T-helper 17 cell (primary cell): ENCODE measurements at regions not wholly inside any gene's neighbourhood (a gene's known extent, or its start where the extent isn't known, plus 50 kb on each side); places are given as distances from the start of the nearest gene placed in this dataset.

ENCODE experiments used
- ATAC-seq: fragments of 150-1000 bp; cut with Tn5 transposase; 2 replicates; pipeline ENCODE4 v1.10.0; 2021; ENCODE audit warnings: mild to moderate bottlenecking, moderate library complexity
- DNase-seq, 3 donors: peaks; one replicate each; pipeline versions ENCODE4 v3.0.0 to v3.0.0-alpha.2; 2020 to 2021
- H3K9me3 ChIP-seq: one replicate; pipeline ENCODE4 v1.7.0; 2013; ENCODE audit warnings: low read length, mild to moderate bottlenecking; ENCODE audit not compliant: control insufficient read depth, poor library complexity, severe bottlenecking
- H3K27ac Mint-ChIP-seq: one replicate; pipeline ENCODE4 v1.8.0; 2022; ENCODE audit warnings: mild to moderate bottlenecking, moderate library complexity, mixed read lengths
- H3K27me3 Mint-ChIP-seq: one replicate; pipeline ENCODE4 v1.8.0; 2022; ENCODE audit warnings: mixed read lengths
- H3K36me3 Mint-ChIP-seq: one replicate; pipeline ENCODE4 v1.8.0; 2022; ENCODE audit warnings: low read depth, mixed read lengths
- H3K4me1 Mint-ChIP-seq: one replicate; pipeline ENCODE4 v1.8.0; 2022; ENCODE audit warnings: mild to moderate bottlenecking, mixed read lengths
- H3K4me3 Mint-ChIP-seq: one replicate; pipeline ENCODE4 v1.8.0; 2022; ENCODE audit warnings: mild to moderate bottlenecking, moderate library complexity, mixed read lengths

GRCh38 chr3:18789734-18790133, 358.6 kb upstream of the KCNH8 start:
- ATAC-seq: no peak
- no peak overlapping the region for H3K4me3 Mint-ChIP-seq
- H3K36me3 Mint-ChIP-seq: no peaks in the 10 kb centered on the region
- no peak for DNase-seq
- no peaks in the 10 kb centered on the region for H3K9me3 ChIP-seq
- H3K27ac Mint-ChIP-seq: no peak overlapping the region
- peaks cover 12% of the 10 kb centered on the region for H3K4me1 Mint-ChIP-seq
- H3K27me3 Mint-ChIP-seq: no peaks in the 10 kb centered on the region

- H3K4me1 Mint-ChIP-seq: peaks cover 10% of the 10 kb centered on the region
- no peak overlapping the region for H3K4me3 Mint-ChIP-seq
- no peak overlapping the region for H3K27ac Mint-ChIP-seq
- ATAC-seq: no peak
- no peaks in the 10 kb centered on the region for H3K9me3 ChIP-seq
- no peaks in the 10 kb centered on the region for H3K27me3 Mint-ChIP-seq
- H3K36me3 Mint-ChIP-seq: no peaks in the 10 kb centered on the region
- DNase-seq: no peak
Measured at GRCh38 chr3:18787441-18787840, 360.9 kb upstream of the KCNH8 start.

DNA sequence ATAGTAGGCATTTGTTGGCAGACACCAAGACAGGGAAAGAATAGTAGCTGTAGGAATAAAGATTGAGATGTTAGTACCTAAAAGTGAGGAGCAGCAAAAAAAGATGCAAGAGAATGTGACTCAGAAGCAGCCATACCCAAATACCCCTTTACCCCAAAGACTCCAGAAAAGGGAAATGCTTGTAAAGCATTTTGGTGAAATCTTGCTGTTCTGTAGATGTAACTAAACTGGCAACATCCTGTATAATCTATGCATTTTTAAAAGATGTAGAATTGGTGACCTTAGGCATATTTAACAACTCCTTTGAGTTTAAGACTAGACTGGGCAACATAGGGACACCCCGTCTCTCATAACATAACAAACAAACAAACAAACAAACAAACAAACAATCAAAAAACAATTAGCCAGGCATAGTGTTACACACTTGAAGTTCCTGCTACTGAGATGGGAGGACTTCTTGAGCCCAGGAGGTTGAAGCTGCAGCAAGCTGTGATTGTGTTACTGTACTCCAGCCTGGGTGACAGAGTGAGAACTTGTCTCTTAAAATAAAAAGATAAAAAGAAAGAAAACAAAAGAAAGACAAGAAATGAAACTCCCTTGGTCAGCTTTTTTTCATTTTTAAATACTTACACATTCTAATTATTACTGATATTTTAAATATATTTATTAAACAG, 361.5 kb upstream of the KCNH8 start:
- H3K27ac Mint-ChIP-seq: no peak overlapping the region
- H3K27me3 Mint-ChIP-seq: no peaks in the 10 kb centered on the region
- peaks cover 8% of the 10 kb centered on the region for H3K4me1 Mint-ChIP-seq

GRCh38 chr3:18782191-18782590, 357.1 kb upstream of the SATB1 start:
- no peak overlapping the region for H3K4me3 Mint-ChIP-seq
- H3K9me3 ChIP-seq: no peaks in the 10 kb centered on the region
- H3K27me3 Mint-ChIP-seq: no peaks in the 10 kb centered on the region
- no peak overlapping the region for H3K27ac Mint-ChIP-seq
- ATAC-seq: no peak
- peaks cover 14% of the 10 kb centered on the region for H3K4me1 Mint-ChIP-seq
- DNase-seq: no peak
- no peaks in the 10 kb centered on the region for H3K36me3 Mint-ChIP-seq

More for the DNA sequence above, 361.5 kb upstream of the KCNH8 start:
- no peak for ATAC-seq
- Mint-ChIP-seq H3K4me3 (no peak overlapping the region), H3K36me3 (no peaks in the 10 kb centered on the region)
- no peak for DNase-seq
- no peaks in the 10 kb centered on the region for H3K9me3 ChIP-seq

- no peak for ATAC-seq
- H3K9me3 ChIP-seq: no peaks in the 10 kb centered on the region
- H3K4me3 Mint-ChIP-seq: no peak overlapping the region
- H3K27ac Mint-ChIP-seq: no peak overlapping the region
- peaks cover 11% of the 10 kb centered on the region for H3K4me1 Mint-ChIP-seq
- no peaks in the 10 kb centered on the region for H3K36me3 Mint-ChIP-seq
- no peaks in the 10 kb centered on the region for H3K27me3 Mint-ChIP-seq
- no peak for DNase-seq
Measured at GRCh38 chr3:18780959-18781358, 355.8 kb upstream of the SATB1 start.

DNA sequence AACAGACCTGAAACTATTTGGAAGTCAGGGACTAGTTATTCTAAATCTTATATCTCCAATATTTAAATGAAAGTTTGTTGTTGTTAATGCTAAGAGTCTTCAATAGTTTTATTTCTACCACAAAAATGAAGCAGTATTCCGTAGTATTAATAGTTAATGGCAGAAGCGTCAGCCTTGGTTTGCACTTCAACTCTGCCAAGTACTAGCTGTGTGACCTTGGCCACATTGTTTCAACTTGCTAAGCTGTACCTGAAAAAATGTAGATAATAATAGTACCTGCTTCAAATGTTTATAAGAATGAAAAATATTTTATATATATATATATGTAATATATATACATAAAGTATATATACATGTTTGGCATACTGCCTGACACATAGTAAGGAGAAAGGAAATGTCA, 354.6 kb upstream of the SATB1 start:
- no peaks in the 10 kb centered on the region for H3K9me3 ChIP-seq
- H3K4me1 Mint-ChIP-seq: peaks cover 11% of the 10 kb centered on the region
- no peaks in the 10 kb centered on the region for H3K36me3 Mint-ChIP-seq
- no peak for DNase-seq
- ATAC-seq: no peak
- no peak overlapping the region for H3K27ac Mint-ChIP-seq
- no peak overlapping the region for H3K4me3 Mint-ChIP-seq
- H3K27me3 Mint-ChIP-seq: no peaks in the 10 kb centered on the region

- Mint-ChIP-seq H3K4me3 (peak overlapping the region; percentile 34), H3K36me3 (no peaks in the 10 kb centered on the region), H3K4me1 (peaks cover 11% of the 10 kb centered on the region), H3K27ac (peak overlapping the region; percentile 77), H3K27me3 (peaks cover 2% of the 10 kb centered on the region)
- ATAC-seq: no peak
- no peaks in the 10 kb centered on the region for H3K9me3 ChIP-seq
- DNase-seq: no peak
Measured at GRCh38 chr3:18778598-18778997, 353.5 kb upstream of the SATB1 start.

DNA sequence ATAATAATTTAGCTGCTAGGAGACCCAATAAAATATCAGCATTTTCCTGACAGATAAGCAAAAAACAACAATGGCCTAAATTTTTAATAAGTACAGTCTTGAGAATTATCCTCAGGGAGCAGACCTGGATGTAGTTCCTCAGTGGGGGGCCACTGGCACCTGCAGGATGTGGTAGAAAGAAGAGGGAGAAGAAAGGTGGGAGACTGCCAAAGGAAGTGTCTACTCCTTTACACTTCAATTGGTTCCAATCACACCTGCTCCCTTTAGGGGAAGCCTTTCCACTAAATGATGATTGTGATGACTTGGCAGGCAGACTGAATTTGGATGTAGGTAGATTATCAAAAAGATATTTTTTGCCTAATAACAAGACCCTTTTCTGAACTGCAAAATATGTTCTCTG, 353.0 kb upstream of the SATB1 start:
- DNase-seq (no peak), ATAC-seq (no peak)
- no peaks in the 10 kb centered on the region for H3K9me3 ChIP-seq
- Mint-ChIP-seq H3K4me3 (no peak overlapping the region), H3K27ac (peak overlapping the region; percentile 77), H3K36me3 (no peaks in the 10 kb centered on the region), H3K4me1 (peaks cover 11% of the 10 kb centered on the region), H3K27me3 (peaks cover 5% of the 10 kb centered on the region)

DNA sequence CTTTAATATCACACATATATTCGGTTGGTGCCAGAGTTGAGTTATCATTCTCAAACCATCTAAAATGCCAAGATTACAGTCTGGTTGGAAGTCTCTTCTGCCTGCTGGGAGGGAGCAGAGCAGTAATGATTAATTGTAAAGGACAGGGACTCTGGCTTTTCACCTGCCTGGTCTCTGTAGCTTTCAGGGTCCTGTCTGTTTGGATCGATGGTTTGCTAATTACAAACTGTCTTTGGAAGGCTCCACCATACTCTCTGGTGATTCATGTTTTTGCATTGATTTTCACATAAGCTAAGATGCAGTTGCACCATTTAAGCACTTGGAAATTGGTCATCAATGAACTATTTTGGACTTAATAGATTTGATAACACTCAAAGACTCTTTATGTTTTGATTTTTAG, 350.4 kb upstream of the SATB1 start:
- Mint-ChIP-seq H3K4me3 (no peak overlapping the region), H3K27ac (no peak overlapping the region), H3K4me1 (peaks cover 11% of the 10 kb centered on the region), H3K27me3 (peaks cover 16% of the 10 kb centered on the region), H3K36me3 (no peaks in the 10 kb centered on the region)
- DNase-seq: no peak
- H3K9me3 ChIP-seq: no peaks in the 10 kb centered on the region
- ATAC-seq: no peak

DNA sequence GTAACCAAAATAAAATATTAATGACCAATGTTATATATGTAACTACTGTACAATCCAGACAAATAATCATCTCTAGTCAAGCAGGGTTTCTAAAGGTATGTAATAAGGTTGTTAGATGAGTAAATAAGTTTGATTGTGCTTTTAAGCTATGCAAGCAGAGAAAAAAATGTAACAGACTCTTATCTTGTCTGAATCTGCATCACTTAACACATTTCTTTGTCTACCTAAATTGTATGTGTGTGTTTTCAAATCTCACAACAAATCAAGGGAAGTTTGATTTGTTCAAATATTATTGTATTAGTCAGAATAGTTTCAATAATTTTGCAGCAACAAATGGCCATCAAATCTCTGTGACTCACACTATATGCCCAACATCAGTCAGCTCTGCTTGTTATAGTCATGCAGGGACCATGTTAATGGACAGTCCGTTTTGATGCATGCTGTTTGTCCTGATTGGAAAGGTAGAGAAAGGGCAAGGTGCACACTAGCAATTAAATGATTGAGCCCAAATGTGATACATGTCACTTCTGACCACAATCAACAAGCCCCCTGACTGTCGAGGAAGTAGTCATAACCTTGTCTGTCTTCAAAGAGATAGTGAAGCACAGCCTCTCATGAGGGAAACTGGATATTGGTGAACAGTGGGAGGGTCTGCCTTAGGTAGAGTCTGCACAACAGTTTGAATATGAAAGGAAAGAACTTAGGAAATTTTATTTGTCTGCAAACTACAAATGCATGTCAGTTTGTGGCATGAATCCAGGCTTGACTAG, 349.4 kb upstream of the SATB1 start:
- Mint-ChIP-seq H3K36me3 (no peaks in the 10 kb centered on the region), H3K27ac (no peak overlapping the region), H3K27me3 (peaks cover 18% of the 10 kb centered on the region), H3K4me3 (no peak overlapping the region), H3K4me1 (peaks cover 11% of the 10 kb centered on the region)
- DNase-seq: no peak
- H3K9me3 ChIP-seq: no peaks in the 10 kb centered on the region
- ATAC-seq: no peak

- no peak overlapping the region for H3K27ac Mint-ChIP-seq
- no peaks in the 10 kb centered on the region for H3K4me1 Mint-ChIP-seq
- no peak overlapping the region for H3K4me3 Mint-ChIP-seq
- no peaks in the 10 kb centered on the region for H3K9me3 ChIP-seq
- DNase-seq (no peak), ATAC-seq (no peak)
- peaks cover 33% of the 10 kb centered on the region for H3K27me3 Mint-ChIP-seq
- H3K36me3 Mint-ChIP-seq: no peaks in the 10 kb centered on the region
Measured at GRCh38 chr3:18772699-18773305, 347.7 kb upstream of the SATB1 start.

- H3K27me3 Mint-ChIP-seq: peaks cover 34% of the 10 kb centered on the region
- no peaks in the 10 kb centered on the region for H3K4me1 Mint-ChIP-seq
- H3K4me3 Mint-ChIP-seq: no peak overlapping the region
Measured at GRCh38 chr3:18771931-18772330, 346.8 kb upstream of the SATB1 start.

GRCh38 chr3:18770800-18771199, 345.7 kb upstream of the SATB1 start:
- no peak overlapping the region for H3K4me3 Mint-ChIP-seq
- H3K27ac Mint-ChIP-seq: no peak overlapping the region
- H3K27me3 Mint-ChIP-seq: peaks cover 34% of the 10 kb centered on the region
- H3K4me1 Mint-ChIP-seq: no peaks in the 10 kb centered on the region
- ATAC-seq (no peak), DNase-seq (no peak)
- no peaks in the 10 kb centered on the region for H3K36me3 Mint-ChIP-seq
- no peaks in the 10 kb centered on the region for H3K9me3 ChIP-seq

More at GRCh38 chr3:18771931-18772330, 346.8 kb upstream of the SATB1 start:
- H3K9me3 ChIP-seq: no peaks in the 10 kb centered on the region
- ATAC-seq: no peak
- no peak for DNase-seq
- Mint-ChIP-seq H3K36me3 (no peaks in the 10 kb centered on the region), H3K27ac (no peak overlapping the region)
